RWPE1 (cell line): ENCODE measurements at regions not wholly inside any gene's neighbourhood (a gene's known extent, or its start where the extent isn't known, plus 50 kb on each side); places are given as distances from the start of the nearest gene placed in this dataset.

Experiments used
- CTCF ChIA-PET: fragments of 350-600 bp; sonication (Branson Sonifier 250); formaldehyde crosslinking; extraction: SDS; loops from one replicate; lab custom pipeline; 2021; lab: Yijun Ruan, JAX
- POLR2A ChIA-PET: fragments of 400-600 bp; formaldehyde crosslinking; extraction: SDS; loops from one replicate; lab custom pipeline; 2020; ENCODE audit warnings: antibody characterized with exemption; ENCODE audit not compliant: low non-redundant PET; lab: Yijun Ruan, JAX
- DNase-seq: peaks from one replicate; pipeline ENCODE4 v3.0.0; 2012; ENCODE audit warnings: low spot score
- H3K27ac ChIP-seq: fragments of 450-650 bp; 2 replicates; pipeline ENCODE4 v1.5.1; 2017
- TF ChIP-seq, protein P1 (sequence below): fragments of 450-650 bp; conservative IDR thresholded peaks from 2 replicates; pipeline ENCODE4 v1.5.1; 2017; ENCODE audit warnings: low read depth, mild to moderate bottlenecking

DNA sequence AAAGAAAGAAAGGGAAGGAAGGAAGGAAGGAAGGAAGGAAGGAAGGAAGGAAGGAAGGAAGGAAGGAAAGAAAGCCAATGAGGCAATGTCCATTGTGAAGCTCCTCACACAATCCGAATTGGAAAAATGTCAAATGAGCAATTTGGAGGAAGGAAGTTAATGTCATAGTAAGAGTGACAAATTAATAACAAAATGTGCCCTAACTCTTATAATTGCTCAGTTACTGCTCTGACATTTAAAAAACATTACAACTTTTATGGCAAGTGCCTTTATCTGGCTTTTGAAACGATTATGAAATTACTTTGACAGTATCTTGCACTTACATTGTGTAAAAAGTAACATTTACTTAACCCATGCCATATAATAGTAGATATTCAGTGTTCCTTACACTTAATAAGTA lies 96.5 kb upstream of the EFHC2 start:
- POLR2A ChIA-PET, result no interaction called here
- H3K27ac ChIP-seq, result no peak overlapping the region
- TF ChIP-seq, protein P1, sequence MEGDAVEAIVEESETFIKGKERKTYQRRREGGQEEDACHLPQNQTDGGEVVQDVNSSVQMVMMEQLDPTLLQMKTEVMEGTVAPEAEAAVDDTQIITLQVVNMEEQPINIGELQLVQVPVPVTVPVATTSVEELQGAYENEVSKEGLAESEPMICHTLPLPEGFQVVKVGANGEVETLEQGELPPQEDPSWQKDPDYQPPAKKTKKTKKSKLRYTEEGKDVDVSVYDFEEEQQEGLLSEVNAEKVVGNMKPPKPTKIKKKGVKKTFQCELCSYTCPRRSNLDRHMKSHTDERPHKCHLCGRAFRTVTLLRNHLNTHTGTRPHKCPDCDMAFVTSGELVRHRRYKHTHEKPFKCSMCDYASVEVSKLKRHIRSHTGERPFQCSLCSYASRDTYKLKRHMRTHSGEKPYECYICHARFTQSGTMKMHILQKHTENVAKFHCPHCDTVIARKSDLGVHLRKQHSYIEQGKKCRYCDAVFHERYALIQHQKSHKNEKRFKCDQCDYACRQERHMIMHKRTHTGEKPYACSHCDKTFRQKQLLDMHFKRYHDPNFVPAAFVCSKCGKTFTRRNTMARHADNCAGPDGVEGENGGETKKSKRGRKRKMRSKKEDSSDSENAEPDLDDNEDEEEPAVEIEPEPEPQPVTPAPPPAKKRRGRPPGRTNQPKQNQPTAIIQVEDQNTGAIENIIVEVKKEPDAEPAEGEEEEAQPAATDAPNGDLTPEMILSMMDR, result no peak
- DNase-seq, result no peak
- CTCF ChIA-PET, result no interaction called here

DNA sequence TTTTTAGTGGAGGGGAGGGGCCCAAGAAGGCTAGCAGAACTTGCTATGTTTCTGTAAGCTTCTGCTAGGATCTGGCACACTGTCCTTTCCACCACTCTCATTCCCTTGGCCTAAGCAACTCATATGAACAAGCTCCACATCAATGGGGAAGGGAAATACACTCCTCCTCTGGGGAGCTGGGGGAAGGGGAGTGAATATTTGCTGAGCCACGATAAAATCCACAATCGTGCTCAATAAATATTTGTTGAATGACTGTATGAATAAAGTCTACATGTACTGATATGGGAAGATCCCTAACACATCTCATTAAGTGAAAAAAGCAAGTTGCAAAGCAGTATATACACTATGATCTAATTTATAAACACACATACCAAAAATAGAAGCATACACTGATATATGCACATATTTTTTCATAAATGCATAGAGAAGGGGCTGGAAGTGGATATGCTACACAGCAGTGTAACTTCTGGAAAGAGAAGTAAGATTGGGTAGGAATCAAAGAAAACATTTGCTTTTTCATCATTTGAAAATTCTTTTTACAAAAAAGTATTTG lies 95.8 kb upstream of the EFHC2 start:
- DNase-seq, result no peak
- POLR2A ChIA-PET, result no interaction called here
- H3K27ac ChIP-seq, result no peak overlapping the region
- TF ChIP-seq, protein P1, result no peak
- CTCF ChIA-PET, result no interaction called here

DNA sequence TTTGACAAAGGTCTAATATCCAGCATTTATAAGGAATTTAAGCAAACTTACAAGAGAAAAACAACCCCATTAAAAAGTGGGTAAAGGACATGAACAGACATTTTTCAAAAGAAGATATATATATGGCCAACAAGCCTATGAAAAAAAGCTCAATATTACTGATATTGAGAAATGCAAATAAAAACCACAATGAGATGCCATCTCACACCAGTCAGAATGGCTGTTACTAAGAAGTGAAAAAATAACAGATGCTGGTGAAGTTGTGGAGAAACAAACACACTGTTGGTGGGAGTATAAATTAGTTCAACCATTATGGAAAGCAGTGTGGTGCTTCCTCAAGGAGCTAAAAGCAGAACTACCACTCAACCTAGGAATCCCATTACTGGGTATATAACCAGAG lies 91.6 kb upstream of the EFHC2 start:
- ChIA-PET CTCF (no interaction called here), POLR2A (no interaction called here)
- TF ChIP-seq, protein P1, result no peak
- no peak overlapping the region for H3K27ac ChIP-seq
- no peak for DNase-seq

DNA sequence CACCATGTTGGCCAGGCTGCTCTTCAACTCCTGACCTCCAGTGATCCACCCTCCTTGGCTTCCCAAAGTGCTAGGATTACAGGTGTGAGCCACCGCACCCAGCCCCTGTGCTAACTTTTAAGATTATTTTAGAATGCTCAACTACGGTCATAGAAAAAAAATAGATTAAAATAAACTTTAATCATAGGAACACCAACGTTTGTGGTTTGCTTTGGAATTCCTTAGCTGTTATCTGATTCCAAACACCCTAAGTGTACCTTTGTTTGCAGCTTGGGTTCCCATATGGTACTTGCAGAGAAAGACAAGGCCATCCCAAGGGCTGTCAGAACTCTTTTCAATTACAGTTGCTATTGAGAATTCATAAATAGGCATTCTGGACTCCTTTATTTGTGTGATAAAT lies 90.1 kb upstream of the EFHC2 start:
- ChIA-PET CTCF (no interaction called here), POLR2A (no interaction called here)
- TF ChIP-seq, protein P1, result no peak
- H3K27ac ChIP-seq, result no peak overlapping the region
- DNase-seq, result no peak

DNA sequence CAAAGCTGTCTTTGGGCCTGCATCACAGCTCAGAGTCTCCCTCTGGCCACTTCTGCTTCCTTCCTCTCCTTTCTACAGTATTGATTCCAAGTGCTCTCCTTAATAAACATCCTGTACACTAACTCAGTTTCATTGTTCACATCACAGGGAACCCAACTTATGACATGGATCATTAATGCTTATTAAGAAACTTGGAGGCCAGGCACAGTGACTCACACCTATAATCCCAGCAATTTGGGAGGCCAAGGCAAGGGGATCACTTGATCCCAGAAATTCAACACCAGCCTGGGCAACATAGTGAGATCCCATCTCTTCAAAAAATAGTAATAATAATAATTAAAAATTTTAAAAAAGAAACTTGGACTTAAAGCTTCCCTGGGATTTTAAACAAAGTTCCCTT lies 89.2 kb upstream of the EFHC2 start:
- ChIA-PET POLR2A (no interaction called here), CTCF (no interaction called here)
- DNase-seq, result no peak
- TF ChIP-seq, protein P1, result no peak
- H3K27ac ChIP-seq, result no peak overlapping the region

DNA sequence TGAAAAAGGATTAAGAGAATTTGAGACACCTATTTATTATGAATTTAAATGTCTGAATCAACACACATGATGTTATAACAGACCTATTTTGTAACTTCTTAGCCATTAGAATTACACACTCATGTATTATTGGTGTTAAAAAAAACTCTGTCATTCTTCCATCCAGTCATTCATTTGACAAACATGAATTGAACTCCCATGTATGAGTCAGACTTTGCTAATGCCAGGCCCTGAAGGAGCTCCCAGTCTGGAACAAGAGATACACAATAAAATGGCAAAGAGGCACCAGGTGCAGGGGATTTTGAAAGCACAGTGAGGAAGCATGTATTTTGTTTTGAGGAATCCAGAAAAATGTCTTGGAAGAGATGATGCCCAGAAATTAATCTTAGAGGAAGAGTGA lies 87.7 kb upstream of the EFHC2 start:
- DNase-seq, result peak; percentile 58
- ChIA-PET CTCF (no interaction called here), POLR2A (no interaction called here)
- TF ChIP-seq, protein P1, result no peak
- H3K27ac ChIP-seq, result peak overlapping the region; percentile 81
